Astrocyte of the spinal cord (primary cell): ENCODE measurements at regions not wholly inside any gene's neighbourhood (a gene's known extent, or its start where the extent isn't known, plus 50 kb on each side); places are given as distances from the start of the nearest gene placed in this dataset.

Experiments
- DNase-seq: peaks from one replicate; pipeline ENCODE4 v3.0.0; 2011; ENCODE audit warnings: low read depth, low spot score
- H3K4me3 ChIP-seq: 2 replicates; pipeline ENCODE4 v1.5.1; 2011; ENCODE audit warnings: low read depth, mild to moderate bottlenecking, low read length, moderate library complexity
- CTCF ChIP-seq: IDR thresholded peaks from 2 replicates; pipeline ENCODE4 v1.5.1; 2012; ENCODE audit warnings: low read depth, mild to moderate bottlenecking, low read length, inconsistent platforms
- in situ Hi-C: cut with HindIII; loops from 2 replicates; pipeline ENCODE4 v1.10.0; 2017; ENCODE audit warnings: low sequenced_read_pairs

GRCh38 chr3:115330430-115330829, 183.3 kb upstream of the ZBTB20 start:
- DNase-seq = peak; percentile 61
- no peak for TF ChIP-seq CTCF
- no peak overlapping the region for H3K4me3 ChIP-seq
- in situ Hi-C loops = no loop called here

- H3K4me3 ChIP-seq = no peak overlapping the region
- in situ Hi-C loops = no loop called here
- TF ChIP-seq CTCF = no peak
- DNase-seq = no peak
These were observed 185.9 kb upstream of the ZBTB20 start for GRCh38 chr3:115332998-115333397.

GRCh38 chr3:115336836-115337235, 189.7 kb upstream of the ZBTB20 start:
- in situ Hi-C loops = no loop called here
- H3K4me3 ChIP-seq = no peak overlapping the region
- no peak for TF ChIP-seq CTCF
- DNase-seq = no peak

GRCh38 chr3:115340586-115340985, 193.5 kb upstream of the ZBTB20 start:
- H3K4me3 ChIP-seq = no peak overlapping the region
- DNase-seq = no peak
- TF ChIP-seq CTCF = no peak
- in situ Hi-C loops = no loop called here

GRCh38 chr3:115341208-115341607, 194.1 kb upstream of the ZBTB20 start:
- DNase-seq = peak; percentile 72
- in situ Hi-C loops = no loop called here
- no peak for TF ChIP-seq CTCF
- H3K4me3 ChIP-seq = no peak overlapping the region

- no peak for DNase-seq
- no peak for TF ChIP-seq CTCF
- no peak overlapping the region for H3K4me3 ChIP-seq
- in situ Hi-C loops = no loop called here
These were observed 200.6 kb upstream of the ZBTB20 start for GRCh38 chr3:115347737-115348136.

GRCh38 chr3:115348412-115348811, 201.3 kb upstream of the ZBTB20 start:
- TF ChIP-seq CTCF = no peak
- no peak for DNase-seq
- in situ Hi-C loops = no loop called here

More at GRCh38 chr3:115348412-115348811, 201.3 kb upstream of the ZBTB20 start:
- H3K4me3 ChIP-seq = no peak overlapping the region
